Endothelial cell (in vitro differentiated cells): ENCODE measurements at regions not wholly inside any gene's neighbourhood (a gene's known extent, or its start where the extent isn't known, plus 50 kb on each side); places are given as distances from the start of the nearest gene placed in this dataset.

Experiments used
- DNase-seq: peaks from one replicate; pipeline ENCODE4 v3.0.0; 2021; ENCODE audit warnings: low spot score
- H3K27ac Mint-ChIP-seq: one replicate; pipeline ENCODE4 v1.8.0; 2021; ENCODE audit warnings: mixed read lengths, inconsistent platforms; ENCODE audit not compliant: unreplicated experiment
- H3K27me3 Mint-ChIP-seq: one replicate; pipeline ENCODE4 v1.8.0; 2021; ENCODE audit warnings: mild to moderate bottlenecking, moderate library complexity, mixed read lengths, inconsistent platforms; ENCODE audit not compliant: unreplicated experiment
- H3K36me3 Mint-ChIP-seq: one replicate; pipeline ENCODE4 v1.8.0; 2021; ENCODE audit warnings: mild to moderate bottlenecking, low read depth, mixed read lengths, inconsistent platforms; ENCODE audit not compliant: unreplicated experiment
- H3K4me1 Mint-ChIP-seq: one replicate; pipeline ENCODE4 v1.8.0; 2021; ENCODE audit warnings: mild to moderate bottlenecking, mixed read lengths, inconsistent platforms; ENCODE audit not compliant: unreplicated experiment
- H3K4me3 Mint-ChIP-seq: one replicate; pipeline ENCODE4 v1.8.0; 2021; ENCODE audit warnings: mild to moderate bottlenecking, mixed read lengths, inconsistent platforms; ENCODE audit not compliant: unreplicated experiment
- H3K9me3 Mint-ChIP-seq: one replicate; pipeline ENCODE4 v1.8.0; 2021; ENCODE audit warnings: mixed read lengths, inconsistent platforms; ENCODE audit not compliant: unreplicated experiment
- TF ChIP-seq, protein P1 (sequence below): fragments of 200-600 bp; sonication (generic); IDR thresholded peaks from one replicate; pipeline ENCODE4 v1.5.0; 2021; ENCODE audit warnings: antibody characterized with exemption; ENCODE audit not compliant: unreplicated experiment

DNA sequence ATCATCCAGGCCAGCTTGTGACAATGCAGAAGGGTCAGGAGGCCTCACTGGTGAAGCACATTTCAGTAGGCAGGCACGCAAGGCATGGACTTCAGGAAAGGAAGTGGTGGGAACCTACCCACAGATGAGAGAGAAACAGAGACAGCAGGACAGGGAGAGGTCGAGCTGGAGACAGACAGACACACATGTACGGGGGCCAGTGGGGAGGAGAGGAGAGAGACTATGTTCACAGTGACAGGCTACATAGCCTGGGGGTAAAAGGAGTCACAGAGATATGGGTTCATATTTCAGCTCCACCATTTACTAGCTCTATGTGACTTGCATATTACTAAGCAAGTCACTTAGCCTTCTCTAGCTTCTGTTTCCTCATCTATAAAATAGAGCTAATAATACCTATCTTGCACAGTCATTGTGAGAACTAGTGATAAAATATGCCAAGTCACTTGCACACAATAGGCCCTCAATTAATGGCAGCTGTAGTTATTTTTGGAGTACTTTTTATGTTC, 91.1 kb upstream of the FUT8 start:
- H3K36me3 Mint-ChIP-seq, result no peaks in the 10 kb centered on the region
- no peaks in the 10 kb centered on the region for H3K27me3 Mint-ChIP-seq
- no peak overlapping the region for H3K4me3 Mint-ChIP-seq
- no peak overlapping the region for H3K27ac Mint-ChIP-seq
- no peak for DNase-seq
- H3K9me3 Mint-ChIP-seq, result no peaks in the 10 kb centered on the region
- no peaks in the 10 kb centered on the region for H3K4me1 Mint-ChIP-seq
- TF ChIP-seq, protein P1, sequence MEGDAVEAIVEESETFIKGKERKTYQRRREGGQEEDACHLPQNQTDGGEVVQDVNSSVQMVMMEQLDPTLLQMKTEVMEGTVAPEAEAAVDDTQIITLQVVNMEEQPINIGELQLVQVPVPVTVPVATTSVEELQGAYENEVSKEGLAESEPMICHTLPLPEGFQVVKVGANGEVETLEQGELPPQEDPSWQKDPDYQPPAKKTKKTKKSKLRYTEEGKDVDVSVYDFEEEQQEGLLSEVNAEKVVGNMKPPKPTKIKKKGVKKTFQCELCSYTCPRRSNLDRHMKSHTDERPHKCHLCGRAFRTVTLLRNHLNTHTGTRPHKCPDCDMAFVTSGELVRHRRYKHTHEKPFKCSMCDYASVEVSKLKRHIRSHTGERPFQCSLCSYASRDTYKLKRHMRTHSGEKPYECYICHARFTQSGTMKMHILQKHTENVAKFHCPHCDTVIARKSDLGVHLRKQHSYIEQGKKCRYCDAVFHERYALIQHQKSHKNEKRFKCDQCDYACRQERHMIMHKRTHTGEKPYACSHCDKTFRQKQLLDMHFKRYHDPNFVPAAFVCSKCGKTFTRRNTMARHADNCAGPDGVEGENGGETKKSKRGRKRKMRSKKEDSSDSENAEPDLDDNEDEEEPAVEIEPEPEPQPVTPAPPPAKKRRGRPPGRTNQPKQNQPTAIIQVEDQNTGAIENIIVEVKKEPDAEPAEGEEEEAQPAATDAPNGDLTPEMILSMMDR, result no peak

GRCh38 chr14:65329481-65329880, 83.0 kb upstream of the FUT8 start:
- H3K27me3 Mint-ChIP-seq, result no peaks in the 10 kb centered on the region
- TF ChIP-seq, protein P1, result no peak
- H3K9me3 Mint-ChIP-seq, result no peaks in the 10 kb centered on the region
- H3K36me3 Mint-ChIP-seq, result no peaks in the 10 kb centered on the region
- DNase-seq, result no peak
- H3K27ac Mint-ChIP-seq, result no peak overlapping the region
- peaks cover 18% of the 10 kb centered on the region for H3K4me1 Mint-ChIP-seq
- no peak overlapping the region for H3K4me3 Mint-ChIP-seq

GRCh38 chr14:65329911-65330310, 82.6 kb upstream of the FUT8 start:
- TF ChIP-seq, protein P1, result no peak
- Mint-ChIP-seq H3K4me1 (peaks cover 22% of the 10 kb centered on the region), H3K4me3 (no peak overlapping the region), H3K27me3 (no peaks in the 10 kb centered on the region), H3K27ac (no peak overlapping the region), H3K9me3 (no peaks in the 10 kb centered on the region), H3K36me3 (no peaks in the 10 kb centered on the region)
- DNase-seq, result no peak

DNA sequence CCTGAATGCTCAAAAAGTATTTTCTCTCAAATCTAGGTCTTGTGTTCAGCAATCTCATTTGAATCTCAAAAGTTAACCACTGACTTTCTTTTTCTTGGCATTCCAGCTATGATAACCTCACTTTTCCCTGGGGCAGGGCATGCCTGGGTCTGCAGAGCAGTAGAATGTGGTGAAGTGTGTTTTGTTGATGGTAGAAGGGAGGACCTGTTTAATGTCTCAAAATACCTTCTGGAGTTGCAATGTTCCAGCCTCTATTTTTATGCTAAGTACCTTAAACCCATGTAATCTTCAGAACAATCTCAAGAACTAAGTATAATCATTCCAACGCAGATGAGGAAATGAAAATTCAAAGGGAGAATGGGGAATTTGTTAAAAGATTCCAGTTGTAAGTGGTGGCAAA, 82.1 kb upstream of the FUT8 start:
- TF ChIP-seq, protein P1, result no peak
- Mint-ChIP-seq H3K4me3 (no peak overlapping the region), H3K9me3 (no peaks in the 10 kb centered on the region), H3K36me3 (no peaks in the 10 kb centered on the region), H3K4me1 (peaks cover 22% of the 10 kb centered on the region), H3K27ac (no peak overlapping the region), H3K27me3 (no peaks in the 10 kb centered on the region)
- DNase-seq, result no peak

DNA sequence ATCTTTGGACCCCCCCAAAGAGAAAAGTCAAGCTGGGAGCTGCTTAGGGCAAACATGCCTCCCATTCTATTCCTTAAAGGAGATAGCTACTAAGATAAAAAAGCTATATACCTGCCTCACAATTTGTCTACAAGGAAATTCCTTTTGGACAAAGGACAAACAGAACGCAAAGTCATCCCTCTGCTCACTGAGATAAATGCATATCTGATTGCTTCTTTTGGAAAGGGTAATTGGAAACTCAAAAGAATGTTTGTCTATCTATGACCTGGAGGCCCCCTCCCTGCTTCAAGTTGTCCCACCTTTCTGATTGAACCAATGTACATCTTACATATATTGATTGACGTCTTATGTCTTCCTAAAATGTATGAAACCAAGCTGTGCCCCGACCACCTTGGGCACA, 80.9 kb upstream of the FUT8 start:
- TF ChIP-seq, protein P1, result no peak
- DNase-seq, result no peak
- H3K4me1 Mint-ChIP-seq, result peaks cover 22% of the 10 kb centered on the region
- no peaks in the 10 kb centered on the region for H3K9me3 Mint-ChIP-seq
- H3K27me3 Mint-ChIP-seq, result peaks cover 5% of the 10 kb centered on the region
- H3K36me3 Mint-ChIP-seq, result no peaks in the 10 kb centered on the region
- no peak overlapping the region for H3K4me3 Mint-ChIP-seq
- H3K27ac Mint-ChIP-seq, result no peak overlapping the region
